Mesenchymal stem cell (in vitro differentiated cells and primary cell): ENCODE measurements at regions not wholly inside any gene's neighbourhood (a gene's known extent, or its start where the extent isn't known, plus 50 kb on each side); places are given as distances from the start of the nearest gene placed in this dataset.

ENCODE experiments used
- DNase-seq: peaks from one replicate; pipeline ENCODE4 v3.0.0-alpha.2; 2013
- H2AFZ ChIP-seq: one replicate; pipeline ENCODE4 v1.6.1; 2013; ENCODE audit warnings: low read depth, mild to moderate bottlenecking, control low read depth, inconsistent platforms, low read length, moderate library complexity
- H2AK5ac ChIP-seq: 2 replicates; pipeline ENCODE4 v1.6.1; 2013; ENCODE audit warnings: low read length, moderate library complexity, mild to moderate bottlenecking, inconsistent platforms; ENCODE audit not compliant: severe bottlenecking
- H2BK120ac ChIP-seq: one replicate; pipeline ENCODE4 v1.6.1; 2013; ENCODE audit warnings: low read depth, mild to moderate bottlenecking, inconsistent platforms, low read length, moderate library complexity
- H2BK12ac ChIP-seq, 2 experiments: one replicate each; pipeline ENCODE4 v1.6.1; 2013; ENCODE audit warnings: inconsistent platforms in 2 of 2, low read length in 2 of 2, mild to moderate bottlenecking in 2 of 2, moderate library complexity in 2 of 2, control low read depth in 1 of 2
- H2BK15ac ChIP-seq: one replicate; pipeline ENCODE4 v1.6.1; 2013; ENCODE audit warnings: mild to moderate bottlenecking, low read depth, inconsistent platforms; ENCODE audit not compliant: poor library complexity, severe bottlenecking
- H2BK5ac ChIP-seq: 2 replicates; pipeline ENCODE4 v1.6.1; 2013; ENCODE audit warnings: low read depth, mild to moderate bottlenecking, low read length, control low read depth, inconsistent platforms; ENCODE audit not compliant: poor library complexity, severe bottlenecking
- H3K14ac ChIP-seq, 2 experiments: one replicate each; pipeline ENCODE4 v1.6.1; 2013; ENCODE audit warnings: inconsistent platforms in 2 of 2, low read length in 2 of 2, control low read depth in 1 of 2, mild to moderate bottlenecking in 1 of 2, moderate library complexity in 1 of 2
- H3K18ac ChIP-seq, 2 experiments: one replicate each; pipeline ENCODE4 v1.6.1; 2013; ENCODE audit warnings: inconsistent platforms in 2 of 2, low read length in 2 of 2, control low read depth in 1 of 2, low read depth in 1 of 2, mild to moderate bottlenecking in 1 of 2
- H3K23ac ChIP-seq, 2 experiments: one replicate each; pipeline ENCODE4 v1.6.1; 2013; ENCODE audit warnings: inconsistent platforms in 2 of 2, low read length in 2 of 2, mild to moderate bottlenecking in 2 of 2, moderate library complexity in 2 of 2, control low read depth in 1 of 2
- H3K27ac ChIP-seq: 2 replicates; pipeline ENCODE4 v1.5.1; 2013; ENCODE audit warnings: mild to moderate bottlenecking, moderate library complexity, low read length, control low read depth, inconsistent platforms; ENCODE audit not compliant: poor library complexity, severe bottlenecking
- H3K27me3 ChIP-seq, 2 experiments: 2 replicates each; pipeline versions ENCODE4 v1.6.1 to v1.7.0; 2013; ENCODE audit warnings: low read length in 2 of 2, mild to moderate bottlenecking in 2 of 2, moderate library complexity in 2 of 2, control low read depth in 1 of 2, inconsistent platforms in 1 of 2; ENCODE audit not compliant: control insufficient read depth in 1 of 2, insufficient read depth in 1 of 2
- H3K36me3 ChIP-seq, 2 experiments: 2 replicates each; pipeline versions ENCODE4 v1.6.1 to v1.7.0; 2013; ENCODE audit warnings: low read length in 2 of 2, control low read depth in 1 of 2, inconsistent platforms in 1 of 2, low read depth in 1 of 2, mild to moderate bottlenecking in 1 of 2; ENCODE audit not compliant: insufficient read depth in 2 of 2, control insufficient read depth in 1 of 2
- H3K4ac ChIP-seq, 2 experiments: one replicate each; pipeline ENCODE4 v1.6.1; 2013; ENCODE audit warnings: inconsistent platforms in 2 of 2, low read length in 2 of 2, mild to moderate bottlenecking in 2 of 2, moderate library complexity in 2 of 2, control low read depth in 1 of 2, low read depth in 1 of 2
- H3K4me1 ChIP-seq: 2 replicates; pipeline ENCODE4 v1.6.1; 2013; ENCODE audit warnings: low read depth, low read length, control low read depth; ENCODE audit not compliant: control insufficient read depth, insufficient read depth
- H3K4me2 ChIP-seq: 2 replicates; pipeline ENCODE4 v1.6.1; 2013; ENCODE audit warnings: low read length, mild to moderate bottlenecking, inconsistent platforms; ENCODE audit not compliant: poor library complexity, severe bottlenecking
- H3K4me3 ChIP-seq, 2 experiments: 2 replicates each; pipeline versions ENCODE4 v1.5.1 to v1.7.0; 2013; ENCODE audit warnings: low read length in 2 of 2, mild to moderate bottlenecking in 2 of 2, control low read depth in 1 of 2, low read depth in 1 of 2; ENCODE audit not compliant: insufficient read depth in 1 of 2
- H3K79me1 ChIP-seq: replicated peaks from 2 replicates; pipeline ENCODE4 v1.6.1; 2013; ENCODE audit warnings: mild to moderate bottlenecking, control low read depth, low read length, inconsistent platforms; ENCODE audit not compliant: poor library complexity, severe bottlenecking
- H3K9ac ChIP-seq: 2 replicates; pipeline ENCODE4 v1.7.0; 2013; ENCODE audit warnings: mild to moderate bottlenecking, low read length, moderate library complexity
- H3K9me3 ChIP-seq: 2 replicates; pipeline ENCODE4 v1.7.0; 2013; ENCODE audit warnings: mild to moderate bottlenecking, low read length; ENCODE audit not compliant: control insufficient read depth
- H4K8ac ChIP-seq: one replicate; pipeline ENCODE4 v1.6.1; 2013; ENCODE audit warnings: inconsistent platforms, mild to moderate bottlenecking, low read length, moderate library complexity
- H4K91ac ChIP-seq: one replicate; pipeline ENCODE4 v1.6.1; 2013; ENCODE audit warnings: mild to moderate bottlenecking, low read length, inconsistent platforms
- WGBS: methylation state at CpG from one replicate; pipeline ENCODE4 v1.1.7; 2013; ENCODE audit warnings: mixed read lengths; 5-methylcytosine and 5-hydroxymethylcytosine counted together

DNA sequence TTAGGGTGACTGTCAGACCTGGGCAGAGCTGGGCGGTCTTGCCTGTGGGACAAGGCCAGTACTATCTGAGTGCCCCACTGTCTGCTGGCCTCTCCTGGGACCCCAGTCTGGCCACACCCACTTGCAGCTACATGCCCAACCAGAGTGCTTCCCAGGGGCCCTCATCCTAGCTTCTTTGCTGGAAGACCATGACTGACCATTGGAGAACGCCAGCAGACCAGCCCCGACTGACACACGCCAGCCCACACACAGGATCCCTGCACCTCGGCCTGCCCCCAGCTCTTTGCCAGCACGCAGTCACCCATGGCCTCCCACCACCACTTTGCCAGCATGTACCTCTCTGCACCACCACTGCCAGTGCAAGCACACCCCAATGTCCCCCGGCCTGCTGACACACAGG lies 585.7 kb downstream of the ZNF674 start:
- Histone ChIP-seq H3K36me3 (no peaks in the 10 kb centered on the region), H3K4me2 (no peak overlapping the region), H2BK12ac (no peak overlapping the region), H3K9ac (no peak overlapping the region), H3K4me1 (no peaks in the 10 kb centered on the region), H2BK5ac (no peak overlapping the region), H2BK120ac (no peak overlapping the region), H3K79me1 (no peaks in the 10 kb centered on the region), H3K27me3 (peaks cover 0 to 50% of the 10 kb centered on the region in 2 experiments), H3K9me3 (peaks cover 20% of the 10 kb centered on the region), H3K4ac (no peak overlapping the region), H3K14ac (no peak overlapping the region), H2AFZ (no peak overlapping the region), H2BK15ac (no peak overlapping the region), H3K18ac (no peak overlapping the region), H3K27ac (no peak overlapping the region), H3K4me3 (no peak overlapping the region), H4K91ac (no peak overlapping the region), H3K23ac (no peak overlapping the region), H4K8ac (no peak overlapping the region), H2AK5ac (no peak overlapping the region)
- 87% methylated on average over 7 of the region's 7 CpGs for WGBS
- no peak for DNase-seq

- H3K23ac ChIP-seq: no peak overlapping the region
- H3K4me3 ChIP-seq: no peak overlapping the region
- WGBS: 100% methylated on average over 3 of the region's 4 CpGs
Observed at GRCh38 chrX:45956191-45956870, 588.9 kb downstream of the ZNF674 start.

DNA sequence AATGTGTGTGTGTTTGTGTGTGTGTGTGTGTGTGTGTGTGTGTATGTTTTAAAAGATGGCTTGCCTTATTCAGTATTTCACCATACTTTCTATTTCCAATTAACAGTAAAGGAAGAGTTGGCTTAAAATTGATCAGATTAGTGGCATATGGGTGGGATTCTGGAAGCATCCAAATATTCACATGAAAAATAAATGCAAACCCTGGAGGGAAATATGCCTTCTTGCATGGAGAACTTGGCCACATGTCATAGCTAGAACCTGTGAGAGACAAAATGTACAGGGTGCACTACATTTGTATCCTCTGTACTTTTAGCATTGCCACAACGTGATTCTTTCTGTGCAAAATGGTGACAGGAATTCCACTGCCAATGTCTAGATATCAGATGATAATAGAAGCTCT lies 589.6 kb downstream of the ZNF674 start:
- Histone ChIP-seq H3K4me1 (no peaks in the 10 kb centered on the region), H2AK5ac (no peak overlapping the region), H3K4me2 (no peak overlapping the region), H2BK5ac (no peak overlapping the region), H2BK15ac (no peak overlapping the region), H2BK12ac (no peak overlapping the region), H3K9me3 (peaks cover 7% of the 10 kb centered on the region), H3K18ac (no peak overlapping the region), H3K27me3 (peaks cover 0 to 64% of the 10 kb centered on the region in 2 experiments), H3K23ac (no peak overlapping the region), H3K79me1 (no peaks in the 10 kb centered on the region), H3K14ac (no peak overlapping the region), H3K4ac (no peak overlapping the region), H3K4me3 (no peak overlapping the region), H3K36me3 (no peaks in the 10 kb centered on the region), H2AFZ (no peak overlapping the region), H4K91ac (no peak overlapping the region), H3K27ac (no peak overlapping the region), H3K9ac (no peak overlapping the region), H4K8ac (no peak overlapping the region), H2BK120ac (no peak overlapping the region)
- WGBS: no CpG with 5 or more reads among the region's 1 CpG
- no peak for DNase-seq

More at GRCh38 chrX:45956191-45956870, 588.9 kb downstream of the ZNF674 start:
- Histone ChIP-seq H2AK5ac (no peak overlapping the region), H2BK15ac (no peak overlapping the region), H3K27ac (no peak overlapping the region), H3K9me3 (peaks cover 14% of the 10 kb centered on the region), H3K14ac (no peak overlapping the region), H3K4me1 (no peaks in the 10 kb centered on the region), H3K18ac (no peak overlapping the region), H3K9ac (no peak overlapping the region), H3K27me3 (peaks cover 0 to 59% of the 10 kb centered on the region in 2 experiments), H2BK120ac (no peak overlapping the region), H2AFZ (no peak overlapping the region), H2BK5ac (no peak overlapping the region), H3K36me3 (no peaks in the 10 kb centered on the region), H3K79me1 (no peaks in the 10 kb centered on the region), H3K4me2 (no peak overlapping the region), H2BK12ac (no peak overlapping the region), H4K91ac (no peak overlapping the region), H3K4ac (no peak overlapping the region), H4K8ac (no peak overlapping the region)
- no peak for DNase-seq

- Histone ChIP-seq H3K14ac (no peak overlapping the region), H4K91ac (no peak overlapping the region), H4K8ac (no peak overlapping the region), H2AK5ac (no peak overlapping the region), H3K4me3 (no peak overlapping the region), H2BK12ac (no peak overlapping the region), H2BK5ac (no peak overlapping the region), H3K9ac (no peak overlapping the region), H2BK15ac (no peak overlapping the region), H2AFZ (no peak overlapping the region), H3K79me1 (no peaks in the 10 kb centered on the region), H3K23ac (no peak overlapping the region), H3K9me3 (no peaks in the 10 kb centered on the region), H3K4me2 (no peak overlapping the region), H3K4ac (no peak overlapping the region), H3K27ac (no peak overlapping the region), H3K18ac (no peak overlapping the region), H3K27me3 (peaks cover 0 to 68% of the 10 kb centered on the region in 2 experiments), H3K4me1 (no peaks in the 10 kb centered on the region), H2BK120ac (no peak overlapping the region), H3K36me3 (no peaks in the 10 kb centered on the region)
- DNase-seq: peak; percentile 12
- 48% methylated on average over 2 of the region's 2 CpGs for WGBS
Observed at GRCh38 chrX:45954026-45954425, 591.2 kb downstream of the ZNF674 start.
